GM23338 (cell line): ENCODE measurements at regions not wholly inside any gene's neighbourhood (a gene's known extent, or its start where the extent isn't known, plus 50 kb on each side); places are given as distances from the start of the nearest gene placed in this dataset.
"Not testable (repeated sequence)": the region's sequence is repeated elsewhere in the genome, so short reads cannot be mapped to it uniquely, and the experiment has no call there.

Experiments
- CREB1 ChIP-seq: fragments of 250-450 bp; sonication (Bioruptor Pico); IDR thresholded peaks from 2 replicates; pipeline ENCODE4 v1.5.0; 2020; ENCODE audit warnings: low read depth, mild to moderate bottlenecking, moderate library complexity
- CTCF ChIP-seq, 2 experiments: fragments of 200-600 bp in 1 of 2; sonication (generic) in 1 of 2; conservative IDR thresholded peaks; 2 replicates each; pipeline versions ENCODE4 v1.5.1 to v1.6.1; 2016 to 2017; ENCODE audit warnings: antibody characterized with exemption in 2 of 2, low read depth in 2 of 2, mild to moderate bottlenecking in 2 of 2, moderate library complexity in 1 of 2
- ETS1 ChIP-seq: IDR thresholded peaks from 2 replicates; pipeline ENCODE4 v1.6.1; 2016; ENCODE audit warnings: antibody characterized with exemption
- EZH2 ChIP-seq: fragments of 200-600 bp; sonication (generic); IDR thresholded peaks from one replicate; pipeline ENCODE4 v1.8.0; 2017; ENCODE audit warnings: antibody characterized with exemption, mild to moderate bottlenecking, low read depth; ENCODE audit not compliant: unreplicated experiment
- EZH2phosphoT487 ChIP-seq: fragments of 200-600 bp; sonication (generic); IDR thresholded peaks from one replicate; pipeline ENCODE4 v1.8.1; 2018; ENCODE audit warnings: antibody characterized with exemption; ENCODE audit not compliant: unreplicated experiment
- JUNB ChIP-seq: IDR thresholded peaks from one replicate; pipeline ENCODE4 v1.6.1; 2016; ENCODE audit warnings: antibody characterized with exemption; ENCODE audit not compliant: unreplicated experiment
- NANOG ChIP-seq: IDR thresholded peaks from 2 replicates; pipeline ENCODE4 v1.6.1; 2016; ENCODE audit warnings: antibody characterized with exemption, borderline replicate concordance
- POLR2AphosphoS5 ChIP-seq: IDR thresholded peaks from 2 replicates; pipeline ENCODE4 v1.6.1; 2016; ENCODE audit warnings: antibody characterized with exemption, low read depth
- REST ChIP-seq: IDR thresholded peaks from one replicate; pipeline ENCODE4 v1.6.1; 2018; ENCODE audit warnings: antibody characterized with exemption; ENCODE audit not compliant: unreplicated experiment
- STAT1 ChIP-seq: IDR thresholded peaks from one replicate; pipeline ENCODE4 v1.6.1; 2016; ENCODE audit warnings: antibody characterized with exemption; ENCODE audit not compliant: unreplicated experiment
- ZNF114 ChIP-seq: fragments of 250-450 bp; sonication (Bioruptor Pico); IDR thresholded peaks from 2 replicates; pipeline ENCODE4 v1.5.0; 2020; ENCODE audit warnings: mild to moderate bottlenecking, moderate library complexity
- ZNF331 ChIP-seq: fragments of 250-450 bp; sonication (Bioruptor Pico); IDR thresholded peaks from 2 replicates; pipeline ENCODE4 v1.5.0; 2020; ENCODE audit warnings: low read depth, mild to moderate bottlenecking, moderate library complexity

GRCh38 chr2:54031288-54031687 is 60.5 kb upstream of the PSME4 start:
- not testable (repeated sequence) for TF ChIP-seq CTCF (conservative IDR thresholded peaks at IDR 0.05; ENCODE audit: low read depth in 2 of 2); POLR2AphosphoS5; EZH2; REST; JUNB; ETS1; EZH2phosphoT487; CREB1 (CRISPR knock-in tag); STAT1; ZNF331 (CRISPR knock-in tag); NANOG; ZNF114 (CRISPR knock-in tag)
